Activated CD4-positive, alpha-beta T cell treated with anti-CD3 and anti-CD28 coated beads for 1 hour (primary cell): ENCODE measurements at regions not wholly inside any gene's neighbourhood (a gene's known extent, or its start where the extent isn't known, plus 50 kb on each side); places are given as distances from the start of the nearest gene placed in this dataset.

ENCODE experiments used
- DNase-seq: peaks from one replicate; pipeline ENCODE4 v3.0.0-alpha.2; 2020

DNA sequence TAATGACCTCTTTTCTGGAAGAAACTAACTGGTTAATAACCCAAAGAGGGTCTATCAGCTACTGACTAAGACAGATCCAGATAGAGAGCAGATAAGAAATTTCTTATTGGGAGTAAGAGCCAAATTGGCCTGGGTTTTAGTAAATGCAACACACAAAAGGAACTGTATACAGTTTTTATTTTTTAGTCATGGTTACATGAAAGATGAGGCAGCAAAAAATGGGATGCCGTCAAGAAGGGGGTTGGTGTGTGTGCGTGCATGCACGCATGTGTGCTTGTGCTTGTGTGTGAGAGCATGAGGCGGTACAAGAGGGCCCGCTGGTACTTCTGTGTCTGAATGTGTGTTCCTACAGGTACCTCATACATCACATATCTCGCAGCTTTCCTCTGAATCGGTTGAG, 466.2 kb upstream of the HNRNPA3 start:
- no peak for DNase-seq

- no peak for DNase-seq
These were observed 465.1 kb upstream of the HNRNPA3 start for GRCh38 chr2:176747506-176747905.

DNA sequence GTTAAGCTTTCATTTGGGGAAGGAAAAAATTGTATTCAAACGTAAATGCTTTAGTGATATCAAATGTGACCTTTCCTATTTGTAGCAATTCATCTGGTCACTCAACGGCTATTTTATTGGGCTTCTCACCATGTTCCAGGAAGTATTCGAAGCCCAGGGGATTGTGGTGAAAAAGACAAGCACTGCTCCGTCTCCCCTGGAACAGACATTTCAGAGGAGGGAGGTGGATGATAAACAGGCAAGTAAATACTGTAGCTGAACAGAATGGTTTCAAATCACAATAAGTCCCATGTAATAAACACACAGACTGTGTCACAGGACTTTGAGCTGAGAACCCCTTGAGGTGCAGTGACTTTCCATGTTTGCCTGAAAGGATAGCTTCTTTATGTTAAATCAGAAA, 464.7 kb upstream of the HNRNPA3 start:
- DNase-seq: no peak

GRCh38 chr2:176748662-176749061, 463.9 kb upstream of the HNRNPA3 start:
- DNase-seq: no peak

DNA sequence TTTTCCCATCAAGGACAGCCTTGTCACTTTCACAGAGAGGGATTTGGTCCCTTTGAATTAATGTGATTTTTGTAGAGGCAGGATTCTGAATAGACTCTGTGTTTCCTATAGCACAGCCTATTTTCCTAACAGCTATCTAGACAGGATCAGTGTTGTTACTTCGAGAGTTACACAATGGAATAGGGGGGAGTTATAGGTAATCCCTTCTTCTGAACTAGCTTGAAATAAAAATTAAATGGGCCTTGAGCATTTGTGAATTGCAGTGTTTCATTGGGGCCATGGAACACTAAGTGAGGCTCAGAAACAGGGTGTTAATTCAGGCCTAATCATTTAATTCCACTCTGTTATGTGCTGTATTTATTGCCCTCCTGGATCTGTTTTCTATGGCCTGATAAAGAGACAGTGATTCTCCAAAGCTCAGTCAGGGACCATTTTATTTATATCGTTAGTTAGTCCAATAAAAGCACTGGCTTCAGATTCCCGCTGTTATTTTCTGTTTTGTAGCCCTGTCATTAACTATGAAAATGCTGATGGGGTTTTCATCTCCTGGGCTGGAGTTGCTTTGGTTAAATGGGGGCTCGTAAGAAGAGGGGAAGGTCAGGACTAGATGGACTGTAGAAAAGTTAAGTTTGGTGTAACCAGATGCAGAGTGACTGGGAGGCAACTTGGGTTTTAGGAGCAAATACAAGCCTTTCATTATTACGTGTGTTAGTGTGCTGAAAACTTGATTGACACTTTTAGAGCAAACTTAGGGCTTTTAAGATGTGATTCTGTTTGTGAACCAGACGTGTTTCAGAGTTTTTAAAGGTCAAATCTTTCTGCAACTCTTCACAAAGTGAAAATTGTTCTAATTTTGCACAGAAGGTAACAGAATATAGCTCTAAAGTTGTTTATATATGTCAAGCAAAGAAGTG, 461.0 kb upstream of the HNRNPA3 start:
- DNase-seq: no peak

DNA sequence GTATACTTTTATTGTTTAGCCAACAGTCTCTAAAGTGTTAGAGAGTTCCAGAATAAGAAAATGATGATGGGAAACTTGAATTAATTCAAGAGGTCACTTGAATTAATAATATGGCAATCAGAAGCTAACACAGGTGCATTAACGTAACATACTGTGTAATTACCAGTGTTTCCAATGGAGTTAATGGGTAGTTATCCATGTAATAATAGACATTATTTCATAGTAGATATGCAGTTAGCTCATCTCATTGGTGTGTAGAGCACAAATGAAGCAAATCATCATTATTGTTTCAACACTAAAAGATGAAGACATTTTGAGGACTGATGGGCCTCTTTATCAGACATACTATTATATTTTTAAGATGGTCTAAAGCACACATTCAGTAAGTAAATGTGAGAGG, 460.3 kb upstream of the HNRNPA3 start:
- DNase-seq: no peak

DNA sequence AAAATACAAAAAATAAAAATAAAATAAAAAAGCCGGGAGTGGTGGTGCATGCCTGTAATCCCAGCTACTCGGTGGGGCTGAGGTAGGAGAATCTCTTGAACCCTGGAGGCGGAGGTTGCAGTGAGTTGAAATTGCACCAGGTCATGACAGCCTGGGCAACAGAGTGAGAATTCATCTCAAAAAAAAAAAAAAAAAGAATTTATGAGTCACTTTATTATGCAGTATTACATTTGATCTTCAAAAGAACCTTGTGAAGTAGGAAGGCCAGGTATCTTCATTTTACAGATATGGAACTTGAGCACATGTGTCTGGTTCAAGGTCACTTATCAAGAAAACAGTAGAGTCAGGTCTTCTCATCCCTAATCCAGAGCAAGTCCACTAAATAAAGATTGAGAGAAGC, 459.4 kb upstream of the HNRNPA3 start:
- DNase-seq: no peak

GRCh38 chr2:176753752-176754474, 458.7 kb upstream of the HNRNPA3 start:
- DNase-seq: no peak

DNA sequence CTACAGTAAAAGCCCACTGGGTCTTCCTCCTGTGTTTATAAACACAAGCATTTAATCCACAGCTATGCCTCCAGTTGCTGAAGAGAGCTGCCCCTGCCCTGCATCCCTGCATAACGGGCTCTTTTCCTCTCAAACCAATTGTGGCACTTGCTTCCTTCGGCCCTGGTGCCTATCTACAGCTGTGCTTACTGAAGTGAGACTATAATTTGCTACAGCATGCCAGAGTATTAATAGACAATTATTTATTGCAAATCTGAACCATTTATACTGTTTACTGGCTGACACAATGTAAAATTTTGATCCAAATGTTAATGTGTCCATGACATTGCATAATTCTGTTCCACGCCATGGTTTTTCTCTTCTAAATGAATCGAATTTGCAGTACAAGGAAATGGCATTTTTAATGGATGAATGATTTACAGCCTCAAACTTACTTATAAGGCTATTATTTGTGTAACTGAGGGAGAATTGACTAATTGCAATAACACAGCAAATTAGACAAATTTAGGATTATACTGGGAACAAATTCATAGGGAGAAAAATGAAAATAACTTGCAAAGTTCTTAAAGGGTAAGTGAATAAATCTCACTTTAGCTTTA, 457.0 kb upstream of the HNRNPA3 start:
- no peak for DNase-seq

GRCh38 chr2:176758426-176758825, 454.2 kb upstream of the HNRNPA3 start:
- no peak for DNase-seq

DNA sequence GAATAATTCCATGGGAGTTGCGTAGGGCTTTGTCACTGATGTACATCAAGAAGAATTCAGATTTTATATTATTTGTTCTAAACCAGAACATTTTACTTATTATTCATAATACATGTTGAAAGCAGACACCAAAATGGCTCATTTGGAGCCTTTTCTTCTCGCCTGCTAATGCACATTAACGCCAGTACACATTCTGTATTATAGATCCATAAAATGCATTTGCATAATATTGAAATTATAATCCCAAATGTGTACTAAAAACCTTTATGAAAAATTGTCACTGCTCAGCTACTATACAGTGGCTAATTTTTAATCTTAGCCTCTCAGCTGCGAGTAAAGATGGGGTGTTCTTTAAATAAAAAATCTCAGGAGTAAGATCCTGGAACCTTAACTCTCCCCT, 452.2 kb upstream of the HNRNPA3 start:
- DNase-seq: no peak

- no peak for DNase-seq
These were observed 449.5 kb upstream of the HNRNPA3 start for GRCh38 chr2:176763130-176763529.

DNA sequence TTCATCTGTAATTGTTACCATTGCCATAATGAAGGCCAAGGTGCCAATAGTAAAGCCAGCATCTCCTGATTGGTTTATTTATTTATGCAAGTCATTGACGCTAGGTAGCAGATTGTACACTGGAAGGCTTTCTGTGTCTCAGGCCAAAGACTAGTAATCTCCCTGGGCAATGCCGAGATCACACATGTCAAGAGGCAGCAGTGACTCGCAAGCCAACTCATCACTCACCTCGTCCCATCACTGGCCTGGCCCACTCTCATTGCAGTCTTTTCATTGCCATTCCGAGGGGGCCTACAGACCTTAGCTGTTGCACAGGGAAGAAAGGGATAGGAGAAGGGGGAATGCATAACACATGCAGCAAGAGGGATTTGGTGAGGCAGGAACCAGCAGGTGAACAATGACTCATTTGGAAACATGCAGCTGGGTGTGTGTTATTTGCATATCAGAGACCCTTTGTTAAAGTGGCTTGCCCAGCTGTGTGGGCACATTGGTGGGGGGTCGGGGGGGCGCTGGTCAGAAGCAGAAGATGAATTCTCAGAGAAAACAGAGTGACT, 448.7 kb upstream of the HNRNPA3 start:
- no peak for DNase-seq

GRCh38 chr2:176764921-176765320, 447.7 kb upstream of the HNRNPA3 start:
- no peak for DNase-seq

GRCh38 chr2:176766005-176766404, 446.6 kb upstream of the HNRNPA3 start:
- DNase-seq: no peak

- no peak for DNase-seq
These were observed 444.4 kb upstream of the HNRNPA3 start for GRCh38 chr2:176768185-176768584.

GRCh38 chr2:176769021-176769420, 443.6 kb upstream of the HNRNPA3 start:
- no peak for DNase-seq

DNA sequence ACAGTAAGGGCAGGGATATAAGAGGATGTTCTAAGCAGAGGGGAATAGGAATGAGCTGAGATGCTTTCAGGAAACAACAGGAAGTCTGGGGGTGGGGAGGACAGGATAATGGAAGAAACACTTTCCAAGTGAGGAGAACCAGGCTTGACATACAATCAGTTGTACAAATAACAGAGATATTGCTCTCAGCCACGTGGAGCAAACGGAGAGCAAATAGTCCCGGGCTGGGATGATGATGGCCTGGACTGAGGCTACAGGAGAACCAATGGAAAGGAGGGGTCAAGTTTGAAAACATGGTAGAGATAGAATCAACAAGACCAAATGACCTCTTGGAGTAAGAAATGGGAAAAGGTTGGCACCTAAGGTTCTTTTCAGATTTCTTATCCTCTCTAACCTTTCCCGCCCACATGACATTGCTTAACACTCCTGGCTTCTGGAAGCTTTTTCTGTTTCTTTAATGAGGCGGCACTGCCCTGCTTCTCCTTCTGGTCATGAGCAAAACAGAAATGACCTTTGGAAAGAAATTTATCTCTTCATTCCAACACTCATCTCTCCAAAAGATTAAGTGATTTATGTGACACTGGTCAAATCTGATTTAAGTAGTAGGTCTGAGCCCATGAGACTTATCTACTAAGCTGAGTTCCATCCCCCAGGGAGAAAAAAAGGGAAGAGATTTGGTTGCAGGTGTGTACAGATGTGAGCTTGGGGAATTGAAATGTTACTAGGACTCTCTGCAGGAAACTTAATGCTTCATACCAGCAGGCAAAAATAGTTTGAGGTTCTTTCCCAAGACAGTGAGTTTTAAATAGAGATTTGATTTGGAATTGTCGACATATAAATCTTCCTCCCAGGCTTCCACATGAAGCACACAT, 442.9 kb upstream of the HNRNPA3 start:
- DNase-seq: no peak

GRCh38 chr2:176772816-176773215, 439.8 kb upstream of the HNRNPA3 start:
- no peak for DNase-seq

- DNase-seq: no peak
These were observed 437.7 kb upstream of the HNRNPA3 start for GRCh38 chr2:176774766-176775451.

DNA sequence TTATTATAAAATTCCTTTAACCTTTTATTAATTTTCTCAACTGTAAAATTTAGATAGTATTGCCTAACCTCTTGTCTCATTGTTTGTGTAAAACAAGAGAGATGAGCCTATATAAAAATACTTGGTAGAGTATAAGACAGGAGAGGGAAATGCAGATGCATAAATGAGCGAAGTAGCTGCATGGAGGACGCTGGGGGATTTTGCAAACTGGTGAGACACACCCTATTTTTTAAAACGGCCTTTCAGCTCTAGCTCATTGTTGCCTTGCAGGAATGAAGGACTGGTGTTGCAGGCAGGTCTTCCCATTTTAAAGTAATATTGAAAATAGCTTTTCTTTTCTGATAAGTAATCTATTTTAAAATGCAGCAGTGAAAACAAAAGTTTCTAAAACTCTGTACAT, 435.3 kb upstream of the HNRNPA3 start:
- DNase-seq: no peak

- no peak for DNase-seq
These were observed 432.7 kb upstream of the HNRNPA3 start for GRCh38 chr2:176779917-176780316.
